ENCODE measurements at regions not wholly inside any gene's neighbourhood (a gene's known extent, or its start where the extent isn't known, plus 50 kb on each side); places are given as distances from the start of the nearest gene placed in this dataset.

DNA sequence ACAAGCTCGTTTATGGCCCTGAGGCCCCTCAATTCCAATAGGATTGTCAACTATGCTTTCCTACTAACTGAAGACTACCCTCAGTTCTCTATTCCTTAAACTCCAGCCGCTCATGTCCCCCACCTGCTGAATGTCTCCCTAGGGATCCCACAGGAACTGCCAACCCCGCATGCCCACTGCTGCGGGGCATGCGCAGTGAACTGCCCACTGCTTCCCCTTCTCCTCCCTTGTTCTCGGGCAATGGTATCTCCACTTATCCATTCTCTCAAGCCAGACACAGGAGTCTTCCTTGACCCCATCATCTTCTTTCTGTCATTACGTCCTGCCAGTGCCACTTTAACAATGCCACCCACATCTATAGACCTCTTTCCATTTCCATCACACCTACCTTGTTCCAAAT lies 90.0 kb downstream of the FGF18 start:
- H3K36me3 ChIP-seq, result no peaks in the 10 kb centered on the region
- H3K27ac ChIP-seq, result no peak overlapping the region
- peaks cover 0 to 10% of the 10 kb centered on the region in 2 donors for H3K4me1 ChIP-seq (ENCODE audit: control insufficient read depth in 1 of 2, low read depth in 2 of 2)
- H3K9me3 ChIP-seq, result no peaks in the 10 kb centered on the region
- no peak overlapping the region for H3K4me3 ChIP-seq
- no peak for ATAC-seq (ENCODE audit: insufficient number of reproducible peaks, low FRiP score, low read depth)
- H3K27me3 ChIP-seq (replicated peaks; ENCODE audit: insufficient read depth), result no peaks in the 10 kb centered on the region
- no peak for TF ChIP-seq CTCF (IDR thresholded peaks at IDR 0.05)
- DNase-seq (ENCODE audit: low spot score), result no peak

DNA sequence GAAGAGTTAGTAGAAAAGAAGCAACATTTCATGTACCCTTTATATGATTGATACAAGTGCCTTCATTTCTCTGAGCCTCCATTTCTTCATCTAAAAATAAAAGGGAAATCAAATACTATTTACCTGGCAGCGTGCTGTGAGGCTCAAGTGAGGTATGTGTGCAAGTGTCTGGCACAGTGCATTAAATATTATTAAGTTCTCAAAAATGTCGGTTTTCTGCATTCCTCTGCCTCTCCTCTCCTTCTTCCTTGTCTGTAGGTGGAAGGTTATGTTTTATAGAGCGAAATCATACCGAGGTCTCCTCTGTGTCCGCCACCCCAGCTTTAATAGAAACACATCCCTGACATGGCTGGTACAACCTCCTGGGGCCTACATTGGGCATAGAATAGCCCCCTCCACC lies 93.0 kb downstream of the FGF18 start:
- ATAC-seq (ENCODE audit: insufficient number of reproducible peaks, low FRiP score, low read depth), result no peak
- Histone ChIP-seq H3K4me3 (no peak overlapping the region), H3K4me1 (ENCODE audit: control insufficient read depth in 1 of 2, low read depth in 2 of 2) (no peaks in the 10 kb centered on the region), H3K27ac (no peak overlapping the region), H3K36me3 (no peaks in the 10 kb centered on the region), H3K27me3 (replicated peaks; ENCODE audit: insufficient read depth) (no peaks in the 10 kb centered on the region), H3K9me3 (no peaks in the 10 kb centered on the region)
- no peak for TF ChIP-seq CTCF (IDR thresholded peaks at IDR 0.05)
- DNase-seq (ENCODE audit: low spot score), result no peak

DNA sequence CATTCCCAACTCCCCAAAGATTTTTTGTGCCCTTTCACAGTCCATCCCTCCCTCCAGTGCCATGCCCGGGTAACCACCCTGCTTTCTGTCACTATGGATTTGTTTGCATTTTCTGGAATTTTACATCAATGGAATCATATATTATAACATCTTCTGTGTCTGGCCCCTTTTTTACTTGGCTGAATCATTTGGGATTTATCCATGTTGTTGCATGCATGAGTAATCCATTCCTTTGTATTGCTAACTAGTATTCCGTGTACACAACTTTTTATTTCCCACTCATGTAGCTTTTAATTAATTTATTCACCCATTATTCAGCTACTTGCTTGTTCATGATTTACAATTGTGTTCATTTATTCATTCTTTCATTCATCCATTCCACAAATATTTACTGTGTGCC lies 94.1 kb downstream of the FGF18 start:
- TF ChIP-seq CTCF (IDR thresholded peaks at IDR 0.05), result no peak

GRCh38 chr5:171518916-171519315 lies 99.5 kb downstream of the FGF18 start:
- Histone ChIP-seq H3K27ac (no peak overlapping the region), H3K36me3 (no peaks in the 10 kb centered on the region), H3K4me1 (ENCODE audit: control insufficient read depth in 1 of 2, low read depth in 2 of 2) (peaks cover 12 to 24% of the 10 kb centered on the region in 2 donors), H3K9me3 (no peaks in the 10 kb centered on the region), H3K4me3 (no peak overlapping the region), H3K27me3 (replicated peaks; ENCODE audit: insufficient read depth) (no peaks in the 10 kb centered on the region)
- TF ChIP-seq CTCF (IDR thresholded peaks at IDR 0.05), result no peak
- ATAC-seq (ENCODE audit: insufficient number of reproducible peaks, low FRiP score, low read depth) (no peak), DNase-seq (ENCODE audit: low spot score) (no peak)

More for the DNA sequence above, 94.1 kb downstream of the FGF18 start:
- Histone ChIP-seq H3K4me1 (ENCODE audit: control insufficient read depth in 1 of 2, low read depth in 2 of 2) (no peaks in the 10 kb centered on the region), H3K9me3 (no peaks in the 10 kb centered on the region), H3K4me3 (no peak overlapping the region), H3K36me3 (no peaks in the 10 kb centered on the region), H3K27ac (no peak overlapping the region), H3K27me3 (replicated peaks; ENCODE audit: insufficient read depth) (no peaks in the 10 kb centered on the region)
- no peak for DNase-seq (ENCODE audit: low spot score)
- ATAC-seq (ENCODE audit: insufficient number of reproducible peaks, low FRiP score, low read depth), result no peak

DNA sequence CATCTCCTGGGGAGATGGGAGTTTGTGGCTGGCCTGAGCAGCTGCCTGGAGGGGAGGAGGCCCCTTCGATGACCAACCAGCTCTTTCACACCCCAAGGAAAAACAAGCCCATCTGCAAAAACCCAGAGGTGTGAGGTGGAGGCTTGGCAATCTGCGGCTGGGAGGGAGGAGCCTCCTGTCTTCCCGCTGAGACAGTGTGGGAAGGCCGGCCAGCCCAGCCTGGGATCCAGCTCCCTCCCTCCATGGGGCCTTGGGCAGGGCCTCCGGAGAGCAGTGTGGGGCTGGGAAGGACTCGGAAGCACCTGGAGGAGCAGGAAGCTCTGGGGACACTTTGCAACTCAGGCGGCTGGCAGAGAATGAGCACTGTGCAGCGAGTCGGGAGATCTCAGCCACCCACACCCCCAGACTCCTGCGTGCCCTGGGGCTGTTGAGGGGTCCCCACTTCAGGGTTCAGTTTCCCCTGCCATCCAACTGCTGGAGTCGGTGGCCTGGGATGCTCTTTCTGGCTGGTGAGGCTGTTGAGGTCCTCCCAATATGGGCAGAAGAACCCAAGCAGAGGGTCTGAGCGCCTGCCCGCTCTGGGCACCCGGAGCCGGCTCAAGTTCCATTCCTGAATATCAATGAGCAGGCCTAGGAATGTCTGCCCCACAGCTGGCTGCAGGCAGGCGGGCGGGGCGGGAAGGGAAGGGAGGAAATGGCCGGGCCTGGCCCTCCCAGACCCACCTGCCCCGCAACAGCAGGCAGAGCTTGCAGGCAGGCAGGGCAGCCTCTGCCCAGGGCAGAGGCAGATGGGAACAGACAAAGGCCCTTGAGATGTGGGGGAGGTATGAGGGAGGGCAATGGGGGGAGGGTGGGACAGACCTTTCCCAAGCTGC lies 101.1 kb downstream of the FGF18 start:
- H3K27me3 ChIP-seq (replicated peaks; ENCODE audit: insufficient read depth), result no peaks in the 10 kb centered on the region
- ATAC-seq (ENCODE audit: insufficient number of reproducible peaks, low FRiP score, low read depth), result no peak
- no peak for DNase-seq (ENCODE audit: low spot score)
- no peaks in the 10 kb centered on the region for H3K9me3 ChIP-seq
- no peak for TF ChIP-seq CTCF (IDR thresholded peaks at IDR 0.05)
- no peak overlapping the region for H3K4me3 ChIP-seq
- peaks cover 24 to 40% of the 10 kb centered on the region in 2 donors for H3K4me1 ChIP-seq (ENCODE audit: control insufficient read depth in 1 of 2, low read depth in 2 of 2)
- H3K36me3 ChIP-seq, result no peaks in the 10 kb centered on the region
- peak overlapping the region; percentile 48 to 58 for H3K27ac ChIP-seq

Data from thoracic aorta (tissue), 2 donors.